SK-N-SH (cell line): ENCODE measurements at regions not wholly inside any gene's neighbourhood (a gene's known extent, or its start where the extent isn't known, plus 50 kb on each side); places are given as distances from the start of the nearest gene placed in this dataset.

Experiments used
- CTCF ChIA-PET: fragments of 300-600, 350-600 bp; formaldehyde crosslinking; extraction: SDS; loops from one replicate; lab custom pipeline; 2021; lab: Yijun Ruan, JAX
- POLR2A ChIA-PET: fragments of 350-600 bp; sonication (Branson Sonifier 250); formaldehyde crosslinking; extraction: SDS; loops from one replicate; lab custom pipeline; 2020; ENCODE audit warnings: antibody characterized with exemption, inconsistent platforms; lab: Yijun Ruan, JAX
- DNase-seq: peaks from one replicate; pipeline ENCODE4 v3.0.0; 2012
- H2AFZ ChIP-seq: fragments of 200-600 bp; sonication (generic); 2 replicates; pipeline ENCODE4 v1.8.1; 2016; ENCODE audit warnings: antibody characterized with exemption, mild to moderate bottlenecking, low read depth
- H3F3A ChIP-seq: fragments of 200-600 bp; sonication (generic); replicated peaks from 2 replicates; pipeline ENCODE3; 2016; ENCODE audit warnings: antibody characterized with exemption, mild to moderate bottlenecking; ENCODE audit not compliant: insufficient read depth
- H3K27ac ChIP-seq, 2 experiments: fragments of 200-500 bp in 1 of 2; fragments of 200-600 bp in 1 of 2; sonication (Bioruptor generic) in 1 of 2; sonication (generic), shearing (Covaris generic) in 1 of 2; 2 replicates each; pipeline versions ENCODE4 v1.5.1 to v1.6.1; 2014 to 2016; ENCODE audit warnings: low read depth in 2 of 2, inconsistent platforms in 1 of 2, low read length in 1 of 2, mild to moderate bottlenecking in 1 of 2, mixed read lengths in 1 of 2
- H3K27me3 ChIP-seq: fragments of 200-600 bp; sonication (generic), shearing (Covaris generic); 2 replicates; pipeline ENCODE4 v1.6.1; 2016; ENCODE audit warnings: mixed run types; ENCODE audit not compliant: insufficient read depth
- H3K36me3 ChIP-seq, 2 experiments: fragments of 200-500 bp in 1 of 2; fragments of 200-600 bp in 1 of 2; sonication (Bioruptor generic) in 1 of 2; sonication (generic) in 1 of 2; replicated peaks in 1 of 2; 2 replicates each; pipeline versions ENCODE3 to v1.5.1; 2014 to 2016; ENCODE audit warnings: low read length in 1 of 2, mild to moderate bottlenecking in 1 of 2; ENCODE audit not compliant: insufficient read depth in 2 of 2, control insufficient read depth in 1 of 2
- H3K4me1 ChIP-seq, 2 experiments: fragments of 200-500 bp in 1 of 2; fragments of 200-600 bp in 1 of 2; sonication (Bioruptor generic) in 1 of 2; sonication (generic), shearing (Covaris generic) in 1 of 2; 2 replicates each; pipeline versions ENCODE4 v1.5.1 to v1.6.1; 2014 to 2016; ENCODE audit warnings: low read depth in 1 of 2, low read length in 1 of 2, mixed run types in 1 of 2; ENCODE audit not compliant: insufficient read depth in 2 of 2, control insufficient read depth in 1 of 2
- H3K4me2 ChIP-seq: fragments of 200-600 bp; sonication (generic), shearing (Covaris generic); 2 replicates; pipeline ENCODE4 v1.6.1; 2017; ENCODE audit warnings: mixed run types
- H3K4me3 ChIP-seq, 2 experiments: fragments of 200-500 bp in 1 of 2; fragments of 200-600 bp in 1 of 2; sonication (Bioruptor generic) in 1 of 2; sonication (generic), shearing (Covaris generic) in 1 of 2; 2 replicates each; pipeline versions ENCODE4 v1.5.1 to v1.8.1; 2014 to 2016; ENCODE audit warnings: low read depth in 2 of 2, inconsistent platforms in 1 of 2, low read length in 1 of 2, mild to moderate bottlenecking in 1 of 2, mixed read lengths in 1 of 2, moderate library complexity in 1 of 2
- H3K79me2 ChIP-seq: fragments of 200-600 bp; sonication (generic); 2 replicates; pipeline ENCODE4 v1.8.1; 2017; ENCODE audit warnings: mild to moderate bottlenecking; ENCODE audit not compliant: insufficient read depth
- H3K9ac ChIP-seq: fragments of 200-600 bp; sonication (generic); 2 replicates; pipeline ENCODE4 v1.6.1; 2017; ENCODE audit warnings: mixed run types
- H3K9me2 ChIP-seq: fragments of 200-600 bp; sonication (generic); 2 replicates; pipeline ENCODE4 v1.6.1; 2017; ENCODE audit warnings: mixed run types
- H3K9me3 ChIP-seq: fragments of 200-600 bp; sonication (generic); 2 replicates; pipeline ENCODE4 v1.6.1; 2017; ENCODE audit warnings: mixed run types, mild to moderate bottlenecking, moderate library complexity
- H4K20me1 ChIP-seq: fragments of 200-600 bp; sonication (generic); 2 replicates; pipeline ENCODE4 v1.6.1; 2017; ENCODE audit warnings: mild to moderate bottlenecking, mixed run types; ENCODE audit not compliant: insufficient read depth
- EP300 ChIP-seq, 2 experiments: IDR thresholded peaks; 2 replicates each; pipeline versions ENCODE4 v1.4.0 to v1.6.1; 2012; ENCODE audit warnings: borderline replicate concordance in 1 of 2, low read depth in 1 of 2, low read length in 1 of 2
- FOXJ3 ChIP-seq: sonication (generic); formaldehyde crosslinking; IDR thresholded peaks from 2 replicates; pipeline ENCODE4 v1.5.1; 2020; ENCODE audit warnings: mild to moderate bottlenecking, missing genetic modification reagents
- GABPA ChIP-seq: IDR thresholded peaks from 2 replicates; pipeline ENCODE4 v1.4.0; 2012; ENCODE audit warnings: low read depth, mild to moderate bottlenecking
- JUND ChIP-seq: IDR thresholded peaks from 2 replicates; pipeline ENCODE4 v1.4.0; 2012
- MXI1 ChIP-seq: IDR thresholded peaks from 2 replicates; pipeline ENCODE4 v1.6.1; 2012; ENCODE audit warnings: mild to moderate bottlenecking, low read depth, low read length, improper control_type of control experiment
- NFIC ChIP-seq: IDR thresholded peaks from 2 replicates; pipeline ENCODE4 v1.4.0; 2012; ENCODE audit warnings: borderline replicate concordance
- RAD21 ChIP-seq: IDR thresholded peaks from 2 replicates; pipeline ENCODE4 v1.6.1; 2012; ENCODE audit warnings: mild to moderate bottlenecking, low read length
- RFX5 ChIP-seq: IDR thresholded peaks from 2 replicates; pipeline ENCODE4 v1.6.1; 2012; ENCODE audit warnings: mild to moderate bottlenecking, improper control_type of control experiment, low read length
- RXRA ChIP-seq: IDR thresholded peaks from 2 replicates; pipeline ENCODE4 v1.4.0; 2012; ENCODE audit warnings: low read depth, mild to moderate bottlenecking, borderline replicate concordance
- SIN3A ChIP-seq: IDR thresholded peaks from 2 replicates; pipeline ENCODE4 v1.6.1; 2012; ENCODE audit warnings: low read depth, mild to moderate bottlenecking, low read length, moderate library complexity, borderline replicate concordance
- TAF1 ChIP-seq: IDR thresholded peaks from 2 replicates; pipeline ENCODE4 v1.6.1; 2012; ENCODE audit warnings: low read depth, mild to moderate bottlenecking, low read length, moderate library complexity, borderline replicate concordance
- TCF12 ChIP-seq: IDR thresholded peaks from 2 replicates; pipeline ENCODE4 v1.4.0; 2012
- YY1 ChIP-seq: IDR thresholded peaks from 2 replicates; pipeline ENCODE4 v1.4.0; 2012; ENCODE audit warnings: low read depth, mild to moderate bottlenecking
- WGBS: methylation state at CpG from one replicate; pipeline ENCODE4 v1.1.6; 2017; ENCODE audit warnings: low lambda C conversion rate; 5-methylcytosine and 5-hydroxymethylcytosine counted together
- TF ChIP-seq, protein P1 (sequence below): fragments of 200-600 bp; sonication (generic); IDR thresholded peaks from 2 replicates; pipeline ENCODE4 v1.6.1; 2017; ENCODE audit warnings: antibody characterized with exemption, mild to moderate bottlenecking, moderate library complexity
- TF ChIP-seq, protein P2 (sequence below): IDR thresholded peaks from 2 replicates; pipeline ENCODE4 v1.4.0; 2012; ENCODE audit warnings: low read depth, borderline replicate concordance
- TF ChIP-seq, protein P3 (sequence below): IDR thresholded peaks from 2 replicates; pipeline ENCODE4 v1.4.0; 2012; ENCODE audit warnings: low read depth, borderline replicate concordance
- TF ChIP-seq, protein P4 (sequence below): fragments of 150-350 bp; IDR thresholded peaks from 2 replicates; pipeline ENCODE4 v1.6.1; 2017; ENCODE audit warnings: antibody characterized with exemption, low read length, low read depth, borderline replicate concordance
- TF ChIP-seq, protein P5 (sequence below): fragments of 150-350 bp; IDR thresholded peaks from 2 replicates; pipeline ENCODE4 v1.6.1; 2016; ENCODE audit warnings: mild to moderate bottlenecking, low read depth, low read length

DNA sequence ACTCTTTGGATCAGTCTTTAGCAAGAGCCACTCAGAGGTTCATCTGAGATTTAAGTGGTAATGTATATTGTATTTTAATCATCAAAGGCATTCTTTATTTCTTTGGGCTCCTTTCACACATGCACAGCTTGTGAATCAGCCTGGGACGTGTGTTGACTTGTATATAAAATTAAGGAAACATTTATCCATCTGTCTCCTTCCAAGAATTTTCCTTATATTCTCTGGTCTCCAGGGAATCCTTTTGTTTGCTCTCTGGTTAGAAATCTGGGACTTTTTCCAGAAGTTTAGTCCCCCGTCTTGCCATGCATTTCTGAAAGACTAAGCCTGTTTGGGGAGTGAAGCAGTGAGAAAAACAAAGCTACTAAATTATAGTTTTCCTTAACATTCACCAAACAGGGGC, 212.3 kb downstream of the DCAF12L2 start (continued):
- TF ChIP-seq, protein P1, sequence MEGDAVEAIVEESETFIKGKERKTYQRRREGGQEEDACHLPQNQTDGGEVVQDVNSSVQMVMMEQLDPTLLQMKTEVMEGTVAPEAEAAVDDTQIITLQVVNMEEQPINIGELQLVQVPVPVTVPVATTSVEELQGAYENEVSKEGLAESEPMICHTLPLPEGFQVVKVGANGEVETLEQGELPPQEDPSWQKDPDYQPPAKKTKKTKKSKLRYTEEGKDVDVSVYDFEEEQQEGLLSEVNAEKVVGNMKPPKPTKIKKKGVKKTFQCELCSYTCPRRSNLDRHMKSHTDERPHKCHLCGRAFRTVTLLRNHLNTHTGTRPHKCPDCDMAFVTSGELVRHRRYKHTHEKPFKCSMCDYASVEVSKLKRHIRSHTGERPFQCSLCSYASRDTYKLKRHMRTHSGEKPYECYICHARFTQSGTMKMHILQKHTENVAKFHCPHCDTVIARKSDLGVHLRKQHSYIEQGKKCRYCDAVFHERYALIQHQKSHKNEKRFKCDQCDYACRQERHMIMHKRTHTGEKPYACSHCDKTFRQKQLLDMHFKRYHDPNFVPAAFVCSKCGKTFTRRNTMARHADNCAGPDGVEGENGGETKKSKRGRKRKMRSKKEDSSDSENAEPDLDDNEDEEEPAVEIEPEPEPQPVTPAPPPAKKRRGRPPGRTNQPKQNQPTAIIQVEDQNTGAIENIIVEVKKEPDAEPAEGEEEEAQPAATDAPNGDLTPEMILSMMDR = no peak
- TF ChIP-seq NFIC = no peak
- no peak for TF ChIP-seq RAD21
- no peak for TF ChIP-seq GABPA

DNA sequence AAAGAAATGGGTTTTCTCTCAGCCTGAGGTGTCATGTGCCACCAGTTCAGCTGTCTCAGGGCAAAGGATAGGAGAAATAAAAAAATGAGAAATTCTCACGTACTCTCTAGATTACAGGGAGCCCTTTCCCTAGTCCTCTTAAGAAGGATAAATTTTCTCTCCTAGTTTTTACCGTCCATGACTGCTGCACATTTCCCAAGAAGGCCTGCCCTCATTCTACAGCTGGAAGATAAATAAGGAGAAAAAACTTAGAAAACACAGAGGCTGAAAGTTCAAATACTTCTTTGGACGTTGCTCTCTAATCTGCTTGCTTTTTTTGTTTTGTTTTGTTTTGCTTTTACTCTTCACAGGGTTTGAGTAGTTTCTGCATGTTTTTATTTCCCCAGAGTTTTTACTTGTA, 211.9 kb downstream of the DCAF12L2 start:
- no peak overlapping the region for H3K9ac ChIP-seq
- no peak for DNase-seq
- H4K20me1 ChIP-seq = no peaks in the 10 kb centered on the region
- WGBS = 1% methylated on average over 3 of the region's 3 CpGs
- no peak overlapping the region for H3K4me2 ChIP-seq
- H3K79me2 ChIP-seq = no peaks in the 10 kb centered on the region
- H3K9me2 ChIP-seq = no peaks in the 10 kb centered on the region
- ChIA-PET POLR2A (no interaction called here), CTCF (no interaction called here)
- H3K36me3 ChIP-seq = no peaks in the 10 kb centered on the region
- no peaks in the 10 kb centered on the region for H3K9me3 ChIP-seq
- no peaks in the 10 kb centered on the region for H3K27me3 ChIP-seq
- H3K4me1 ChIP-seq = no peaks in the 10 kb centered on the region
- H2AFZ ChIP-seq = no peak overlapping the region
- no peak overlapping the region for H3K4me3 ChIP-seq
- H3K27ac ChIP-seq = no peak overlapping the region
- no peaks in the 10 kb centered on the region for H3F3A ChIP-seq
- no peak for TF ChIP-seq TCF12
- no peak for TF ChIP-seq JUND
- TF ChIP-seq MXI1 = no peak
- no peak for TF ChIP-seq TAF1
- TF ChIP-seq, protein P2, sequence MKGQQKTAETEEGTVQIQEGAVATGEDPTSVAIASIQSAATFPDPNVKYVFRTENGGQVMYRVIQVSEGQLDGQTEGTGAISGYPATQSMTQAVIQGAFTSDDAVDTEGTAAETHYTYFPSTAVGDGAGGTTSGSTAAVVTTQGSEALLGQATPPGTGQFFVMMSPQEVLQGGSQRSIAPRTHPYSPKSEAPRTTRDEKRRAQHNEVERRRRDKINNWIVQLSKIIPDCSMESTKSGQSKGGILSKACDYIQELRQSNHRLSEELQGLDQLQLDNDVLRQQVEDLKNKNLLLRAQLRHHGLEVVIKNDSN = no peak
- no peak for TF ChIP-seq EP300 (IDR thresholded peaks at IDR 0.05; ENCODE audit: borderline replicate concordance in 1 of 2, low read depth in 1 of 2, low read length in 1 of 2)
- no peak for TF ChIP-seq FOXJ3 (CRISPR knock-in tag)
- no peak for TF ChIP-seq RAD21
- TF ChIP-seq, protein P3, sequence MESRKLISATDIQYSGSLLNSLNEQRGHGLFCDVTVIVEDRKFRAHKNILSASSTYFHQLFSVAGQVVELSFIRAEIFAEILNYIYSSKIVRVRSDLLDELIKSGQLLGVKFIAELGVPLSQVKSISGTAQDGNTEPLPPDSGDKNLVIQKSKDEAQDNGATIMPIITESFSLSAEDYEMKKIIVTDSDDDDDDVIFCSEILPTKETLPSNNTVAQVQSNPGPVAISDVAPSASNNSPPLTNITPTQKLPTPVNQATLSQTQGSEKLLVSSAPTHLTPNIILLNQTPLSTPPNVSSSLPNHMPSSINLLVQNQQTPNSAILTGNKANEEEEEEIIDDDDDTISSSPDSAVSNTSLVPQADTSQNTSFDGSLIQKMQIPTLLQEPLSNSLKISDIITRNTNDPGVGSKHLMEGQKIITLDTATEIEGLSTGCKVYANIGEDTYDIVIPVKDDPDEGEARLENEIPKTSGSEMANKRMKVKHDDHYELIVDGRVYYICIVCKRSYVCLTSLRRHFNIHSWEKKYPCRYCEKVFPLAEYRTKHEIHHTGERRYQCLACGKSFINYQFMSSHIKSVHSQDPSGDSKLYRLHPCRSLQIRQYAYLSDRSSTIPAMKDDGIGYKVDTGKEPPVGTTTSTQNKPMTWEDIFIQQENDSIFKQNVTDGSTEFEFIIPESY = no peak

DNA sequence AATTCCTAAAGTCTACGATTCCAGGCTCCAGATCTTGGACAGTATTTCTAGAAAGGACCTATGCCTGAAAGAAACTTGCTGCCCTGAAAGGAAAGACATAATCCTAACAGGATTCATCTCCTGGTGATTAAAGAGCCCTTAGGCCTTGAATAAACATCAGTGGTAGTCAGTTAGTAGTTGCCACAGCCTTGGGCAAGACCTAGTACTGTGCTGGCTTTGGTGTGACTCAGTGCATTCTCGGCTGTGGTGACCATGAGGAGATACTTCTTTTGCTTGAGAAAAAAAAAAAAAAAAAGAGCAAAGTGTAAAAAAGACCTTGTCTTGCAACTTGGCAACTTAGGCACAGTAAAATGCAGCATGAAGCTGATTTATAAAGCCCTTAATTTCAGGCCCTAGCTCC, 188.2 kb downstream of the DCAF12L2 start:
- Histone ChIP-seq H3K4me3 (no peak overlapping the region), H2AFZ (no peak overlapping the region), H3K4me1 (no peaks in the 10 kb centered on the region), H3K27me3 (no peaks in the 10 kb centered on the region), H3K27ac (no peak overlapping the region), H3K79me2 (no peaks in the 10 kb centered on the region), H3F3A (no peaks in the 10 kb centered on the region), H3K9me3 (no peaks in the 10 kb centered on the region), H3K4me2 (no peak overlapping the region), H4K20me1 (no peaks in the 10 kb centered on the region), H3K9ac (no peak overlapping the region), H3K36me3 (no peaks in the 10 kb centered on the region), H3K9me2 (no peaks in the 10 kb centered on the region)
- ChIA-PET CTCF (no interaction called here), POLR2A (no interaction called here)
- DNase-seq = no peak
- WGBS = 2% methylated on average over 2 of the region's 2 CpGs
- TF ChIP-seq RFX5 = no peak
- no peak for TF ChIP-seq YY1
- TF ChIP-seq, protein P4, sequence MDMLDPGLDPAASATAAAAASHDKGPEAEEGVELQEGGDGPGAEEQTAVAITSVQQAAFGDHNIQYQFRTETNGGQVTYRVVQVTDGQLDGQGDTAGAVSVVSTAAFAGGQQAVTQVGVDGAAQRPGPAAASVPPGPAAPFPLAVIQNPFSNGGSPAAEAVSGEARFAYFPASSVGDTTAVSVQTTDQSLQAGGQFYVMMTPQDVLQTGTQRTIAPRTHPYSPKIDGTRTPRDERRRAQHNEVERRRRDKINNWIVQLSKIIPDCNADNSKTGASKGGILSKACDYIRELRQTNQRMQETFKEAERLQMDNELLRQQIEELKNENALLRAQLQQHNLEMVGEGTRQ = no peak
- TF ChIP-seq, protein P5, sequence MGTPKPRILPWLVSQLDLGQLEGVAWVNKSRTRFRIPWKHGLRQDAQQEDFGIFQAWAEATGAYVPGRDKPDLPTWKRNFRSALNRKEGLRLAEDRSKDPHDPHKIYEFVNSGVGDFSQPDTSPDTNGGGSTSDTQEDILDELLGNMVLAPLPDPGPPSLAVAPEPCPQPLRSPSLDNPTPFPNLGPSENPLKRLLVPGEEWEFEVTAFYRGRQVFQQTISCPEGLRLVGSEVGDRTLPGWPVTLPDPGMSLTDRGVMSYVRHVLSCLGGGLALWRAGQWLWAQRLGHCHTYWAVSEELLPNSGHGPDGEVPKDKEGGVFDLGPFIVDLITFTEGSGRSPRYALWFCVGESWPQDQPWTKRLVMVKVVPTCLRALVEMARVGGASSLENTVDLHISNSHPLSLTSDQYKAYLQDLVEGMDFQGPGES = no peak
- TF ChIP-seq, protein P1 = no peak
- TF ChIP-seq SIN3A = no peak
- TF ChIP-seq RXRA = no peak
- no peak for TF ChIP-seq GABPA
- no peak for TF ChIP-seq TAF1
